GM06990 (cell line): ENCODE measurements at regions not wholly inside any gene's neighbourhood (a gene's known extent, or its start where the extent isn't known, plus 50 kb on each side); places are given as distances from the start of the nearest gene placed in this dataset.

Experiments used
- DNase-seq: peaks from one replicate; pipeline ENCODE4 v3.0.0-alpha.2; 2011; ENCODE audit not compliant: insufficient read length; ENCODE audit errors: extremely low read depth
- H3K27me3 ChIP-seq: replicated peaks from 2 replicates; pipeline ENCODE4 v1.6.0; 2011; ENCODE audit warnings: low read length; ENCODE audit not compliant: control insufficient read depth, insufficient read depth
- H3K36me3 ChIP-seq: 2 replicates; pipeline ENCODE4 v1.5.1; 2011; ENCODE audit warnings: low read length; ENCODE audit not compliant: control insufficient read depth, insufficient read depth
- H3K4me3 ChIP-seq: replicated peaks from 2 replicates; pipeline ENCODE4 v1.5.1; 2011; ENCODE audit warnings: low read depth, mild to moderate bottlenecking, control low read depth, low read length
- CTCF ChIP-seq: IDR thresholded peaks from 2 replicates; pipeline ENCODE4 v1.5.1; 2011; ENCODE audit warnings: low read length, control low read depth, mild to moderate bottlenecking, inconsistent platforms; ENCODE audit not compliant: insufficient read depth, poor library complexity, severe bottlenecking

GRCh38 chr21:24945910-24946309, 661.4 kb downstream of the MRPL39 start:
- Histone ChIP-seq H3K36me3 (no peaks in the 10 kb centered on the region), H3K27me3 (no peaks in the 10 kb centered on the region; the same call in 1 of the 2 replicates), H3K4me3 (no peak overlapping the region)
- DNase-seq = no peak
- no peak for TF ChIP-seq CTCF

GRCh38 chr21:24941316-24942185, 665.7 kb downstream of the MRPL39 start:
- no peak for DNase-seq
- no peak for TF ChIP-seq CTCF
- H3K36me3 ChIP-seq = no peaks in the 10 kb centered on the region
- H3K4me3 ChIP-seq = no peak overlapping the region
- no peaks in the 10 kb centered on the region; the same call in 1 of the 2 replicates for H3K27me3 ChIP-seq

- no peak for DNase-seq
- H3K27me3 ChIP-seq = no peaks in the 10 kb centered on the region
- TF ChIP-seq CTCF = no peak
- no peaks in the 10 kb centered on the region for H3K36me3 ChIP-seq
- no peak overlapping the region for H3K4me3 ChIP-seq
Observed at GRCh38 chr21:24939291-24939690, 668.0 kb downstream of the MRPL39 start.

GRCh38 chr21:24938573-24938972, 668.7 kb downstream of the MRPL39 start:
- H3K27me3 ChIP-seq = no peaks in the 10 kb centered on the region
- DNase-seq = no peak
- no peak for TF ChIP-seq CTCF
- H3K36me3 ChIP-seq = no peaks in the 10 kb centered on the region
- no peak overlapping the region for H3K4me3 ChIP-seq

GRCh38 chr21:24935991-24936390, 671.3 kb downstream of the MRPL39 start:
- DNase-seq = no peak
- Histone ChIP-seq H3K36me3 (no peaks in the 10 kb centered on the region), H3K27me3 (no peaks in the 10 kb centered on the region), H3K4me3 (no peak overlapping the region)
- no peak for TF ChIP-seq CTCF
